ENCODE measurements at regions not wholly inside any gene's neighbourhood (a gene's known extent, or its start where the extent isn't known, plus 50 kb on each side); places are given as distances from the start of the nearest gene placed in this dataset.

DNA sequence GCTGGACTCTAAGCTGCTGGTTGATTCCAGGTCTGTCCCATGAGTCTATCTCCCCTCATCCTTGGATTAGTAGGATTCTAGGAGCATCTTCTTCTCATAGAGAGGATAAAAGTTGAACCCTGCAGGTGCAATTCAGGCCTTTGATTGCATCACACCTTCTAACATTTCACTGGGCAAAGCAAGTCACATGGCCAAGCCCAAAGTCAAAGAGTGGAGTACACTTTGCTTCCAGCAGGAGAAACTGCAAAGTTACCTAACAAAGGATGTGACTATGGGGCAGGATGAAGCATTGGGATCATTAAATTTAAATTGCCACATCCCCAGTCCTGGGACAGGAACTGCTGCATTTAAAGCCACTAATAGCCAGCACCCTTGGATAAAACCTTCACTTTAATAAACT, 51.0 kb upstream of the EGFLAM start:
- no peak for DNase-seq (ENCODE audit: low spot score)

DNA sequence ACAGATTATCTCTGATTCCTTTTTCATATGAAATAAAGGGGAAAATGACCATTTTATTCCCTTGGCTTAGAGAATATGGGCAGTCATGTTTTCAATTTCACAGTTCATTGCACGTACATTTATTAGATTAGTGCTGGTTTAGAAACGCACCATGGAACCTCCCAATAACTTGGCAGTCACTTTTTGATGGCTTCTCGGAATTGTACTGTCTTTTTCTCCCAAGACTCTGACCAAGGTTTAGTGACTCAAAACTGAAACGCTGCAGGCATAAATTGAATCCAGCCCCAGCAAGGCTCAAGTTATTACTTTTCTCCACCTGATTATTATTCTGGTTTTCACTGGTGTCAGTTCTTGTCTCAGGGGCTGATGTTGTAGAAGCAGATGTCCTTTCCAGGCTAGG, 55.6 kb upstream of the EGFLAM start:
- DNase-seq (ENCODE audit: low spot score), result no peak

DNA sequence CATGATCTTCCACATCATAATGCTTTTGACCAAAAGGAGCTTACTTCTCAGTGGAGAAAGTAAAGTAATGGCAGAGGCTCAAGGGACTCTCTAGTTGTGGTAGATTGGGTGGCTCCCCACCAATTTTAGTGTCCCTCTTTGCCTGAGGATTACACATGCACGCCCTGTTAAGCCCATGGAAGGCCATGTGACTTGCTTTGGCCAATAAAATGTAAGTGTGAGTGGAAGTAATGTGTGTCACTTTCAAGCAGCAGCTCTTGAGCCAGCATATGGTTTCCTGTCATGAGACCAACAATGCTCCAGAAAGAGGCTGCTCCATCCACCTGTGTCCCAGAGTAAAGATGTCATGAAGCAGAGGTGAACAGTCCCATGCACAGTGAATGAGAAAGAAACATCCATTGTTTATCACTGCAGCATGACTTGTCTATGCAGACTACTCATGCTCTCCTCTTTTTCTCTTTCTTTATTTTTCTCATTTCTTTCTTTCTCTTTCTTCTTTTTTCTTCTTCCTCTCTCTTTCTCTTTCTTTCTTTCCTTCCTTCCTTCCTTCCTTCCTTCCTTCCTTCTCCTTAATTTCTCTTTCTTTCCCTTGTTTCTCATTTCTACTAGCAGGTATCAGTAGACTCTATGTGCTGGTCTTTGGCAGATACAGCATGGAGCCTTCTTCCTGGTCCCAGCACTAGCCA, 57.3 kb upstream of the EGFLAM start:
- no peak for DNase-seq (ENCODE audit: low spot score)

DNA sequence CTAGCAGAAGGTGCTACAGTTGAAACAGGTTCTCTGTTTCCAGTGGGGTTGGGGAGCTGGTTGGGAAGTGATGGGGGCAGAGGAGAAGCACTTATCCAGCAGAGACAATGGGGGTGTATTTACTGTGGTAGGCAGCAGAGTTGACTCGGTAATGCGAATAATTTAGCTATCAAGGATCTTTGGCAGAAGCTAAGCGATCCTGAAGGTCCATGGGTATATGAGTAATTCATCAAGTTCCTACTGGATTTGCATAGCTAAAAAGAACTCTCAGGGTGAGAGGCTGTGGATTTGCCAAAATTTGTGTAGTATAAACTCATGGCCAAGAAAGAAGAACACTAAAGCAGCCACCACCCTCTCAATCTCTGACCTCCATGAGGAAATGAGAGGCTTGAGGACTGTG, 61.2 kb upstream of the EGFLAM start:
- no peak for DNase-seq (ENCODE audit: low spot score)

DNA sequence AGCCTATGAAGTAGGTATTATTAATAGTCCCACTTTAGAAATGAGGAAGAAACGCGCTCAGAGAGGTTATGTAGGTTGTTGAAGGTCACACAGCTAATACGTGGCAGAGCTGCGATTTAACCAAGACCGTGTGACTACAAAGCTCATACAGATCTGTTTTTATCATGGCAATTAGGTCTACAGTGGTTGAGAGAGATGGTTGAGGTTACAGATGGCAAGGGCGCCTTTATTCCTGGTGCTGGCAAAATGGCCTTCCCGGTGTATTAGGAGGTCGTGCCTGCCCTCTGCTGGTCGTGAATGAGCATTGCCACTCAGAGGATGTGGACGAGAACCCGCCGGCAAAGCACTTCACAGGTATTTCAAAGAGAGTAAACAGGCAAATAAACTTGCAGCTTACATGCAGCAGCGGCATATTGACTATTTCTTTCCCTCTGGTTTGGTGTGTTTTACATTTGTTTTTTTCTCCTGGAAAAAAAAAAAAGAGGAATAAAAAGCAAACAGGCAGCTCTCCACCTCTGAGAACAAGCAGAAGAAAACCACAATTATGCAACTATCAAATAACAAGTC, 65.3 kb upstream of the EGFLAM start:
- DNase-seq (ENCODE audit: low spot score), result peak; percentile 90

DNA sequence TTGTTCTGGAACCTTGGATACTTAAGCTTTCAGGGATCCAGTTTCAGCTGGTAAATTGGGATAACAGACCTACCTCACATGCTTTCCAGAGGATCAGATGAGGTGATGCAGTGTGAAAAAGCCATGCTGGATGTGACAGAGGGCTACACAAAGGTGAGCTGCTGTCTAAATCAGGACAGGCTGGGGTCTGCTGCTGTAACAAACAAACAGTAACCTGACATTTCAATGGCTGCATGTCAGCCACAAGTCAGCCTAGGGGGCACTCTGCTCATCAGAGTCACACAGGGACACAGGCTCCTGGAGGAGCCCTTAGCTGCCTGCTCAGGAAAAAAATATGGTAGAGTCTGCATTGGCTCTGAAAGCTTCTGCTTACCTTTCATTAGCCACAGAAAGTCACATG, 66.7 kb upstream of the EGFLAM start:
- DNase-seq (ENCODE audit: low spot score), result no peak

DNA sequence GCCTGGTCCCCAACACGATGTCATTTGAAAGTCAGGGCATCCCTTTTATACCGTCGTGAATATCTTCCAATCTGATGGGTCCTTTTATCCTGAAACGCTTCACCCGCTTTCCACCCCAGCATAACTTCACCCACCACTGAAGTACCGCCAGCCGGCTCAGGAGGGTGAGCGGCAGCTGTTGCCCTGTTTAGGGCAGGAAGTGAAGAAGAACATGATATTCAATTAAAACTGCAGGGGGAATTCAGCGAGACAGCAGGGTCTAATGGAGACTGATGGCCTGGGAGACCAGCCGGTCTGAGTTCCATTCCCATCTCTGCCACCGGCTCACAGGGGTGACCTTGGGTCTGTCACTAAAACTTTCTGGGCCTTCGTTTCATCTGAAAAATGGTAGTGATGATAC, 68.2 kb upstream of the EGFLAM start:
- no peak for DNase-seq (ENCODE audit: low spot score)

DNA sequence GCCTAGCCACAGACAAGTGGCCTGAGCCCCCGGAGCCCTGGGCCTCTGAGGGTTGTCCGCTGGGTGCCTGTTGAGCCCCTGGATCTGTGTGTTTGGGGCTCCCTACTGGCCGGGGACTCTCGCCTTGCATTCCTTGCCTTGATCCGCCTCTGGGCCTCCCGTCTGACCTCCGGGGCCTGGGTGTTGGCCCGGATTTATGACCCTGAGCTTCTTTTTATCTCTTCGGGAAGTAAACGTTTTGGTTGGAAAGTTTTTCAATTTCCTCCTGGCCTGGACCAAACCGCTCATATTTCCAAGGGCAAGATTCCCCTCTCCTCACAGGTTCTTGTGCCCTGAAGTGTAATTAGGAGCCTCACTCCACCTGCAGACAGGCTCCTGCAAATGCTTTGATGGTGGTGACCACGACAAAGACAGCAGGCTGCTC, 69.3 kb upstream of the EGFLAM start:
- no peak for DNase-seq (ENCODE audit: low spot score)

DNA sequence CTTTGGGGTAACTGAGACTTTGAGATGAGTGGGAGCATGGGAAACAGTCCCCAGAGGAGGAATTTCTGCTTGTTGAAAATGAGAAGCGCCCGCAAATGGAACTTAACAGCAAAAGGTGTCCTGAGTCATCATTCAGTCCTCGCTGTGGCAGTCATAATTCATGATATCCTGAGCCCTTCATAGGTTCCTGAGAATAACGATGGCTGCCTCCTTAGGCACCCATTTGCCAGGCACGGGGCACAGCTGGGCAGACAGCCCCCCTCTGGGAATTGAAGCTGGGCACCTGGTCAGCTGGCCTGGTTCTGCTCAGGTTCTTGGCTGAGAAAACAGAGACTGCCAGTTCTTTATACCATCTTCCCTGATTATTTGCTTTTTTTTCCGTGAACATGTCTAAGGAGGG, 69.8 kb upstream of the EGFLAM start:
- DNase-seq (ENCODE audit: low spot score), result no peak

DNA sequence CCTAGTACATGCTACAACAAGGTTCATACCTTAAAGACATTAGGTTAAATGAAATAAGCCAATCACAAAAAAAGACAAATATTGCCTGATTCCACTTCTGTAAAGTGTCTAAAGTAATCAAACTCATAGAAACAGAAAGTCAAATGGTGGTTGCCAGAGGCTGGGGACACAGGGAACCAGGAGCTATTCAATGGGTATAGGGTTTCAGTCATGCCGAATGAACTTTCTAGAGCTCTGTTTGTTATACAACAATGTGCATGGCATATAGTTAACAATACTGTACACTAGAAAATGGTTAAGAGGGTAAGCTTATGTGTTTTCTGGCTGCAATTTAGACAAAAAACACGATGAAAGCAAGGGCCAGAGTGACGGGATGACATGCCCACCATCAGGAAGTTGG, 70.8 kb upstream of the EGFLAM start:
- DNase-seq (ENCODE audit: low spot score), result no peak

DNA sequence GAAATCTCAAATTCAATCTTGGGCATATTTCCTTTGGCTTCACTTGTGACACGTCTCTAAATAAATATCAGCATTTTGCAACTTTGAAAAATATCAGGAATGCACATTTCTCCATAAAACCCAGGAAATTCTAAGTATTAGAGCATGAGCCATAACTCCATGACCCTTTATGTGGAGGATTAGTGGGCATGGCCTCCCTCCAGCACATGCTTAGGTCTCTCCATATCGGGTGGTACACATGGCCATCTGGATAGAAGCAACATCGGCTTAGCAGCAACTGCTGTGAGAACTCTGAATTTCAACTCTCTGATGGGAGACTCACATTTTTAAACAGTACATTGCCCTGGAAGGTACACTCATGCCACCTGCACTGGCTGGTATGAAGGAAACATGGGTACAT, 73.7 kb upstream of the EGFLAM start:
- no peak for DNase-seq (ENCODE audit: low spot score)

DNA sequence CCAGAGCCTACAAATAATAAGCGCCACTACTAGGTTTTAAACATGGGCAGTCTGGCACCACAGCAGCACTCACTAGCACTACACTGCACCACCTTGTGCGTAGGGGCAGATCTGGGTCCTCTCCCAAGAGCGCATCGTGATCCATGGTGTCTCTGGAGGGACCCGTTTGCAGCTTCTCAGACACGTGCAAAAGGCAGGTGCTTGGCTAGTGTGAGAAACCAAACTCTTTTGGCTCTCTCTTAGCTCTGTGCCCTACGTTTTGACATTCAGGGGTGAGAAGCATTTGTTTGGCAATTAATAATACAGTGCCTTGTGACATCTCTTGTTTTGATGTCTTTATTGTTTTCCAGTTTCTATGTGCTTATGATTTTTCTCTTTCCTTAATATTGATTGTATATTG, 75.4 kb upstream of the EGFLAM start:
- no peak for DNase-seq (ENCODE audit: low spot score)

DNA sequence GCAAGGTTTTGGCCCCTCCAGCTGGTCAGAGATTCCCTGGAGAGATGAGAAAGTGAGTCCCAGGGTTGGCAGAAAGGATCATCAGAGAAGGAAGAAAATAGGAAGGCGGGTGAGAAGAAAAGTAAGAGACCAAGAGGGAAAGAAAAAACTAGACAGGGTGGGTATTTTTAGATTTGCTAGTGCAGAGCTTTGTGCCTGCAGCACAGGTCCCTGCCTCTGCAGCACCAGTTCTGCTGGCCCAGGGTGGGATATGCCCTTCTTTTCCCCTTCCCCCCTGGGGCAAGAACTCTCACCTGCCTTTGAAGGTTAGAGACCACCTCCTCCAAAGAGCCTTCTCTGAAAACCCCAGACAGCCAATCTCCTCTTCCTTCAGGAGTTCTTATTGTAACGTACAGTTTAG, 90.3 kb upstream of the EGFLAM start:
- no peak for DNase-seq (ENCODE audit: low spot score)

DNA sequence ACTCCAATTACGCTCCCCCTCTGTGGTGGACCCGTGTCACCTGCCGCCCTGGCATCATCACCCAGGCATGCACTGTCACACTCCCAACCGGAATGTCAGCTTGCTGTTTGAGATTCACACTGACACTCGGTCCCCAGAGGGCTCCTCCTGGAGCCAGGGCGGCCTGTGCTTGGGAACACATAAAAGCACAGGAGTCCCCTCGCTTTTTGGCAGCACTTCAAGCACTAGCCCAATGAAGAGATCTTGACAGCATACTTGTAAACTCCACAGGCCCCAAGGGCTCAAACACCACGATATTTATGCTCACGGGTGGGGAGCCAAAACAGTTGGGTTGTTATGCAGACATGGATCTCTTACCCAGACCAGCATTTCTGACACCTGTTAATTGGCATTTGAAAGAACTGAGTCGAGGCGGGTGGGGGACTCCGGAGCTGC, 90.8 kb upstream of the EGFLAM start:
- DNase-seq (ENCODE audit: low spot score), result no peak

DNA sequence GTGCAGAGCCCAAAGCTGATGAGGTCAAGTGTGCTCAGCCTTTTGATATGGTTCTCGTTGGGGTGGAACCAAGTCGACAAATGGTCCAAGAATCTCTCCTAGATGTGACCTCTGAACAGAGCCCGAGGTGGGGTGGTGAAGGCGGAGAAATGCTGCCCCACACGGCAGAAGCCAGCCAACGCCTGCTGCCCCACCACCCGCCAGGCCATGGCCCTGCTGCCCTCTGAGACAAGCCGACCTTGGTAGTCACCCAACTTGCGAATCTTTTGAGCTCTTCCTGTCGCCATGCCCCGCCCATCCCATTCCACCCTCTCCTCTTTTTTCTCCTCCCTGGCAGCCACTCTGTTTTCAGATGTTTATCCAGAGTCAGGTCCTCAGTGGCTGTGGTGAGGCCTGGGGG, 91.5 kb upstream of the EGFLAM start:
- no peak for DNase-seq (ENCODE audit: low spot score)

DNA sequence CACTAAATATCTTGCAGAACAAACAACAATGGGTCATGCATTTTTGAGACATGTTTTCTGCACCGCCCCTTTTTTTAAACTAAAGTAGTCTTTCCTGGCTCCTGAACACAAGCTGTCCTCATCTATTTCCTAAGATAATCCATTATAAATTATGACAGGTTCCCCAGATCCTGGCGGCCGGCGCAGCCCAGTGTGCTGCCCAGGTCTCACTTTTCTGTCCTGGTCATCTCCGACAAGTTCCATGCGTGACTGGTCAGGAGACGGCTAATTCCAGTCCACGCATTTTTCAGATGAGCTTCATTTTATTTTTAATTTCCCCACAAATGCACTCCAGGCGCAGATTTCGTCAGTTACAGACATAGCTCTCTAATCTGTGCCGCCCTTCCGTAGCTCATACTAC, 92.9 kb upstream of the EGFLAM start:
- no peak for DNase-seq (ENCODE audit: low spot score)

DNA sequence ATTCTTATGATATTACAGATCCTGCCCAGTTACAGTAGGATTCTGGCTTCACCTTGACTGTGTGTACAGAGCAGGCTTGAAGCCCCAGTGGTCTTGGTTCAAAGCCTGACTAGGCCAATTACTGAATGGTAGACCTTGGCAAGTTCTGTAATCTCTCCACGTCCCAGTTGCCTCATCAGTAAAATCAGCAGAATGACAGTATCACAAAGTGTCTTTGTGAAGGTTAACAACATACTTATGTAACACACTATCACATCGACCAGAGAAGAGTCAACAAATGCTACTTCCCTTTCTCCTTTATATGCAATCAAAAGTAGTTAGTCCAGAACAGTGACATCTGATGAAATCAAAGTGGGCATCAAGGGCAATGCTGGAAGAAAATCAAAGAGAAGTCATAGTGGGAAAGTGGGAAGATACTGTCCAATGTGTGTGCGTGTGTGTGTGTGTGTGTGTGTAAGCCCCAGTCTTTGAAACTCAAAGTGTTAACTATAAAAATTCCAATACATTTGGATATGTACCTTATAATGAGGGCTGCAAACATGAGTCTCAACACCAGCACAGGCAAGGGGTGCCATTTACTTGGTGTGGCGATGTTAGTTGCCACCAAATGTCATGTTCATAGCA, 93.5 kb upstream of the EGFLAM start:
- DNase-seq (ENCODE audit: low spot score), result no peak

DNA sequence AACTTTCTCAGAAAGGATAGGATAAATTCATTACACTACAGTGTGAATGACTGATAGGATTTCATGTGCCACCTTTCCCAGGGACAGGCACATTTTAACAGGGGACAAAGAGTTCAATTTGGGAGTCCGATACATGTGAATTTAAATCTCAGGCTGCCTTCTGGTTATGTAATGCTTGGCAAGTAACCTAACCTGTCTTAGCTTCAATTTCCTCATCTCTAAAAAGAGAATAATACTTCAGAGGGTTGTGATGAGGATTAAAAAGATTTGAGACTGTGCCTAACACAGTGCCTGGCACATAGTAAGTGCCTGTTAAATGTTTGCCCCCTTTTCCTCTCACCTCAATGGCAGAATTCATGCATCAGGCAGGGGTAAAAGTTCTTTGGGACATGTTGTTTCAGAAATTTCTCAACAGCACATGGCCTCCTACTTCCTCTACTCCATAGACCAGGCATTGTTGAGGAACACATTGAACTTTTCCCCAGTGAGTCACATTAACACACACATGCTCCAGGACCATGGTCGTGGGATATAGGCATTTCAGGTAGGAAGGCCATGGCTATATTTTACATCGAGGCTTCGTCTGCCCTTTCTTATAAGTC, 94.6 kb upstream of the EGFLAM start:
- no peak for DNase-seq (ENCODE audit: low spot score)

DNA sequence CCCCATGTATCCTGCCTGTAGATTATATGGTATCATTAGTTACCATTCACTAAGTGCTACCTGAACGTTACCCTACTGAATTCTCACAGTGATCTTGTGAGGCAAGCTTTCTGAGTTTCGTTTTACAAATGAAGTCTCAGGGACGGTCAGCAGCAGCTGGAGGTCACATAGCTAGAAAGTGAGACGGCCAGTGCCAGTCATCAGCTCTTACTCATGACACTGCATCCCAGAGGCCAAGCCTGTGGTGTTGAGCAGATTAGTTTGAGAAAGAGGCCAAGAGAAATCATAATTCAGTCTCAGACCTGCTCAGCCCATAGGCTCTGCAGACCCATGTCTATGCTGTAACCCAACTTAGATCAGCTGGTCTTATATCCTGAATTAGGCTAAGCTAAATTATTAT, 95.7 kb upstream of the EGFLAM start:
- peak; percentile 25 for DNase-seq (ENCODE audit: low spot score)

DNA sequence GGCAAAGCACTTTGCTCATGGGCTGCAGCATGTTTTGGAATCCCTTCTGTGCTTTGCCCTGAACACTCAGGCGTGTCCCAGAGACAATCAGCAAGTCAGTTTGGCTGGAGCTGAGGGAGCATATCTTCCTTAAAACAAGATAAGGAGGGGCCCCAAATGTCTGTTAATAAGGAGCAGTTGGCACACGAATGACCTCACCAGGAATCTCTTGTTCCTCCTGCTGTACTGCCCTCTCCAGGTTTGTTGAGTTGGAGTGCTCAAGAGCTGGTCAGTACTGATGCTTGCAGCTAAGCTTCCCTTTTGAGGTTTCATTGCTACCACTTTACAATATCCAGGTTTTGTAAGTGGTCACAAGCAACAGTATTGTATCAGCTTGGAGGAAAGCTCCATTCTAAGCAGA, 101.3 kb upstream of the EGFLAM start:
- no peak for DNase-seq (ENCODE audit: low spot score)

DNA sequence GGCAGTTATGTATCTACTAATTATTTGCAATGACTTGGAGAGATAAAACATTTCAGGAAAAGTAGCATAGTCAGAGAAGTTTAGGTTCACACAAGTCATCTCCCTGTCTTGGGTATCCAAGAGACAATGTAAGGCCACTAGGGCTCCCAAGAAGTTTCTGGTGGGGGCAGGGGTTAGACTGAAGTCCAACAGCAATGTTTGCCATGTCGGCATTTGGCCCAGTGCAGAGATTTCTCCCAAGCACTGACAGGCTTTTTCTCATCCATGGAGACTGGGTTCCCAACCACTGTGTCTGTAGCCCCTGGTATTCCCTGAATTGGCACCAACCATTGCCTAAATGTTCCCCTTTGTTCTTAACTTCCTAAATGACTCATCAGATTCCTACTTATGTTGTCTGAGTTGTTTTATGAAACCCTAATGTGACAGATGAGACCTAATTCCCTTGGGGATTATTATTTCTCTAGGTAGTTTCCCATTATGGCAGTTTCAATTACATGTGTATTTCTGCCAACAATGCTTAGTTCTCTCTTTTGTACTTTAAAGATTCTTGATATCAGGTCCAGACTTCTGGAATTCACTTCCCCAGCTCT, 103.6 kb upstream of the EGFLAM start:
- no peak for DNase-seq (ENCODE audit: low spot score)

DNA sequence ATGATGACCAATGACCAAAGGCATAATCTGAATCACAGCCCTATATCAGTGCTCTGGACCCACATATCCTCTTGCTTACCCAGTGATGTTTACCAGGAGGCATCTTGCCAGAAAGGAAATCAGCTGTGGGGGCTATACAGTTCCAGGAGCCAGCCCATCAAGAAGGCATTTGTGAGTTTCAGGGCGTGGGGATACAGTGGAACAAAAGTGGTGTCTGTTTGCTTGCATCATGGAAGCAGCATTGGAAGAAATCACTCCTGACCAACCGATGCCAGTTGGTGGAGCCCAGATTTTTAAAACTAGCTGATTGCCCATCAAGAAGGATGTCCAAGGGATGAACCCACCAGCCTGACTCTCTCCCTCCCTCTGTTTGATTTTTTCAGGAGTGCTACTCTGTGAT, 106.5 kb upstream of the EGFLAM start:
- no peak for DNase-seq (ENCODE audit: low spot score)

DNA sequence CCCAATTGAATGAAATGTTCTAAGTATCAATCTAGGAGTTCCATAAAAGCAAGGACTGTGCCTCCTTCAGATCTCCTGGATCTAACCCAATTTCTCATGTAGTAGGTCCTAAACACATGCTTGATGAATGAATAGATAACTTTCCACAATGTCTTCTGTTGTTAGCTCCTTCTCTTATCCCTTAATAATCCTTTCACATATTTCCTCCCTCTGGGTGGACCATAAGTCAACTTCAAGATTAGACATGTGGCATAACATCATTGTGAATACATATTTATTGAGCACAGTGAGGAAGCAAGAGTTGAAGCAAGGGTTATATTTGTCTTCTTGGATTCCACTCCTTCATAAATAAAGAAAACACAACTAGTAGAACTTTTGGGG, 108.6 kb upstream of the EGFLAM start:
- no peak for DNase-seq (ENCODE audit: low spot score)

All from AG20443 (cell line).